ENCODE measurements at regions not wholly inside any gene's neighbourhood (a gene's known extent, or its start where the extent isn't known, plus 50 kb on each side); places are given as distances from the start of the nearest gene placed in this dataset.

DNA sequence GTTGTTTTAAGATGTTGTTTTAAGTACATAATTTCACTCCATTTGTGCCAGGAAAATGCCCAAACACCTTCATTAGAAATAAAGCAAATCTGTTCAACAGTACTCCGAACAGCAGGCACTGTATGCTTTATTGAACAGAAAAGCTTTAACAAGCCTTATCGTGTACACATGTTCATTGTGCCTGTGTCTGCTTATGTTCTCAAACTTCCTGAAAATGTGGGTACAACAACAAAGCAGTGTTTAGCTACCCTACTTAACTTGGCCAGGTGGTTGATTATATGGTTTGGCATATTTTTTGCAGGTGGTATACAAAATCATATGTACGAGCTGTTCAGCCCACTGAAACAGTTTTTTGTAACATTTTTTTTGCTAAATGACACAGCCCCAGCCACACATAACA is 718.0 kb downstream of the DACH1 start:
- 43 to 62% methylated on average over 2 to 3 of the region's 3 CpGs for WGBS, 2 donors (ENCODE audit: low coverage in 1 of 2)
- TF ChIP-seq, protein P1, sequence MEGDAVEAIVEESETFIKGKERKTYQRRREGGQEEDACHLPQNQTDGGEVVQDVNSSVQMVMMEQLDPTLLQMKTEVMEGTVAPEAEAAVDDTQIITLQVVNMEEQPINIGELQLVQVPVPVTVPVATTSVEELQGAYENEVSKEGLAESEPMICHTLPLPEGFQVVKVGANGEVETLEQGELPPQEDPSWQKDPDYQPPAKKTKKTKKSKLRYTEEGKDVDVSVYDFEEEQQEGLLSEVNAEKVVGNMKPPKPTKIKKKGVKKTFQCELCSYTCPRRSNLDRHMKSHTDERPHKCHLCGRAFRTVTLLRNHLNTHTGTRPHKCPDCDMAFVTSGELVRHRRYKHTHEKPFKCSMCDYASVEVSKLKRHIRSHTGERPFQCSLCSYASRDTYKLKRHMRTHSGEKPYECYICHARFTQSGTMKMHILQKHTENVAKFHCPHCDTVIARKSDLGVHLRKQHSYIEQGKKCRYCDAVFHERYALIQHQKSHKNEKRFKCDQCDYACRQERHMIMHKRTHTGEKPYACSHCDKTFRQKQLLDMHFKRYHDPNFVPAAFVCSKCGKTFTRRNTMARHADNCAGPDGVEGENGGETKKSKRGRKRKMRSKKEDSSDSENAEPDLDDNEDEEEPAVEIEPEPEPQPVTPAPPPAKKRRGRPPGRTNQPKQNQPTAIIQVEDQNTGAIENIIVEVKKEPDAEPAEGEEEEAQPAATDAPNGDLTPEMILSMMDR (IDR thresholded peaks at IDR 0.05) = no peak
- TF ChIP-seq POLR2AphosphoS5 (IDR thresholded peaks at IDR 0.05) (no peak), EP300 (IDR thresholded peaks at IDR 0.05; ENCODE audit: low read depth) (no peak), POLR2A (IDR thresholded peaks at IDR 0.05) (no peak)
- Histone ChIP-seq H3K4me1 (no peaks in the 10 kb centered on the region), H3K9me3 (no peaks in the 10 kb centered on the region), H3K27me3 (no peaks in the 10 kb centered on the region), H3K36me3 (no peaks in the 10 kb centered on the region), H3K27ac (no peak overlapping the region), H3K4me3 (no peak overlapping the region)
- intact Hi-C loops (cut with DNase I; ENCODE audit: low total_unique reads) = no loop called here
- DNase-seq = no peak
- in situ Hi-C loops (cut with MboI; ENCODE audit: low pct_ligation_motif_present in 1 of 4, low pct_unique_long_range_greater_than_20kb in 1 of 4, low sequenced_read_pairs in 3 of 4) = loop anchor here in 1 of 4 donors (25.0 kb wide), 1 partner anchor 88 kb away; no protein-coding TSS in a partner anchor

DNA sequence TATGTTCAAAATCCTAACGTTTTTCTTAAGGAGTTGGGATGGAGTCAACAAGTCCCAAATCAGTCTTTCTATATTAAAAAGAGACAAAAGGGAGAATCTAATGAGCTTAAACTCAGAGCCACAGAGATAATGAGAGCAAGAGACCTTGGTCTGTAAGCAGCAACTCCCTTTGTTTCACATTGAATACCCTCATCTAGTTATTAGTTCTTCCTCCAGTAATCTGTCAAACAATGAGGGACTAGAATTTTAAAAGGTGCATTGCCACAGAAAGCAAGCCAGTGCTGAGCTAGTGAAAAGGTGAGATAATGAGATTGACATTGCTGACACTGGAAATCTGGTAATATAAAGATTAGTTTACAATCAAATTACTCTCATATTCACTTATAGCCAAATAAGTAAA is 718.6 kb downstream of the DACH1 start:
- no peaks in the 10 kb centered on the region for H3K4me1 ChIP-seq
- H3K27me3 ChIP-seq = no peaks in the 10 kb centered on the region
- 0 to 19% methylated on average over 1 of the region's 1 CpG for WGBS, 2 donors (ENCODE audit: low coverage in 1 of 2)
- no peak overlapping the region for H3K4me3 ChIP-seq
- in situ Hi-C loops (cut with MboI; ENCODE audit: low pct_ligation_motif_present in 1 of 4, low pct_unique_long_range_greater_than_20kb in 1 of 4, low sequenced_read_pairs in 3 of 4) = loop anchor here in 1 of 4 donors (25.0 kb wide), 1 partner anchor 89 kb away; no protein-coding TSS in a partner anchor
- intact Hi-C loops (cut with DNase I; ENCODE audit: low total_unique reads) = no loop called here
- no peaks in the 10 kb centered on the region for H3K36me3 ChIP-seq
- DNase-seq = no peak
- TF ChIP-seq EP300 (IDR thresholded peaks at IDR 0.05; ENCODE audit: low read depth) (no peak), POLR2A (IDR thresholded peaks at IDR 0.05) (no peak)
- TF ChIP-seq, protein P1 (IDR thresholded peaks at IDR 0.05) = no peak
- no peak overlapping the region for H3K27ac ChIP-seq
- no peaks in the 10 kb centered on the region for H3K9me3 ChIP-seq

DNA sequence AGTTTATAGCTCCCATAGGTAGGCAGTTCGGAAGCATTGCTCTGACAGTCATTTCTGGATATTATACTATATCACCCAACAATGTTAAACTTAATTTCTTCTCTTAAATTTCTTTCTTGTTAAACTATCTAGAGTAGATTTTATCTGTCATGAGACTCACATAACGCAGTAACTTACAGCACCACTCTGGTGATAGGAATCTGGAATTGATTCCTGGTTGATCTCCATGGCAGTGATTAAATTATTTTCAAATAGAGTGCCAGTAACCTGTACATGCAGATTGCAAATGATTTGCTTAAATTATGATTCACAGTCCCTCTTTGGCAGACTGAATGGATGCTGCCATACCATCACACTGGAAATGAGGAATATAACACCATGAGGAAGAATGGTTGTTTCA is 722.1 kb downstream of the DACH1 start:
- no peaks in the 10 kb centered on the region for H3K36me3 ChIP-seq
- H3K4me3 ChIP-seq = no peak overlapping the region
- intact Hi-C loops (cut with DNase I; ENCODE audit: low total_unique reads) = no loop called here

DNA sequence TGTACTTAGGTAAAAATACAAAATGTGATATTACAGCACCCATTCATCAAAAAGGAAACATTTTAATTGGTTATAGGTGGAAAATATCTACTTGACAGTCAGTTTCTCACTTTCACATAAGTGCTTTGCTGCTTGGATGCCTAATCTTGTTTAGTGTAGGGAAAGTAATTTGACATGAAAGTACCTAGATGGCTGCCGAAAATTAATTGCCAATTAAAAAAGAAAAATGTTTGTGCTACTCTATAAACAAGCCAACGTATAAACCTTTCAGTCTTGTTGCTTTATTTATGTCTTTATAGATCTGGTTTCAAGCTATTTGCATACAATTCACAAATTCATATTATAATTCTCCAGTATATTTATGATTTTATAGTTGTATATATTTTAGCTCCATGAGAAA is 729.9 kb downstream of the DACH1 start:
- WGBS, 2 donors (ENCODE audit: low coverage in 1 of 2) = 41 to 46% methylated on average over 2 of the region's 2 CpGs
- no peak for DNase-seq
- H3K27me3 ChIP-seq = no peaks in the 10 kb centered on the region
- TF ChIP-seq POLR2A (IDR thresholded peaks at IDR 0.05) (no peak), EP300 (IDR thresholded peaks at IDR 0.05; ENCODE audit: low read depth) (no peak), POLR2AphosphoS5 (IDR thresholded peaks at IDR 0.05) (no peak)
- TF ChIP-seq, protein P1 (IDR thresholded peaks at IDR 0.05) = no peak
- H3K36me3 ChIP-seq = no peaks in the 10 kb centered on the region
- no peak overlapping the region for H3K27ac ChIP-seq
- in situ Hi-C loops (cut with MboI; ENCODE audit: low pct_ligation_motif_present in 1 of 4, low pct_unique_long_range_greater_than_20kb in 1 of 4, low sequenced_read_pairs in 3 of 4) = loop anchor here in 1 of 4 donors (25.0 kb wide), 1 partner anchor 100 kb away; no protein-coding TSS in a partner anchor
- no peaks in the 10 kb centered on the region for H3K9me3 ChIP-seq
- intact Hi-C loops (cut with DNase I; ENCODE audit: low total_unique reads) = no loop called here
- H3K4me1 ChIP-seq = no peaks in the 10 kb centered on the region
- no peak overlapping the region for H3K4me3 ChIP-seq

More for the DNA sequence above, 722.1 kb downstream of the DACH1 start:
- in situ Hi-C loops (cut with MboI; ENCODE audit: low pct_ligation_motif_present in 1 of 4, low pct_unique_long_range_greater_than_20kb in 1 of 4, low sequenced_read_pairs in 3 of 4) = loop anchor here in 1 of 4 donors (25.0 kb wide), 1 partner anchor 92 kb away; no protein-coding TSS in a partner anchor
- TF ChIP-seq, protein P1 (IDR thresholded peaks at IDR 0.05) = no peak
- TF ChIP-seq EP300 (IDR thresholded peaks at IDR 0.05; ENCODE audit: low read depth) = no peak
- no peak for TF ChIP-seq POLR2A (IDR thresholded peaks at IDR 0.05)
- no peaks in the 10 kb centered on the region for H3K27me3 ChIP-seq
- no peak for DNase-seq
- 88 to 95% methylated on average over 2 of the region's 2 CpGs for WGBS, 2 donors (ENCODE audit: low coverage in 1 of 2)
- H3K9me3 ChIP-seq = no peaks in the 10 kb centered on the region
- no peaks in the 10 kb centered on the region for H3K4me1 ChIP-seq
- no peak overlapping the region for H3K27ac ChIP-seq
